ENCODE measurements at regions not wholly inside any gene's neighbourhood (a gene's known extent, or its start where the extent isn't known, plus 50 kb on each side); places are given as distances from the start of the nearest gene placed in this dataset.

GRCh38 chr2:194002699-194003368, 1654.2 kb upstream of the SLC39A10 start:
- DNase-seq (ENCODE audit: low read depth in 2 of 2), result no peak

GRCh38 chr2:193990868-193991267, 1666.2 kb upstream of the SLC39A10 start:
- no peak for DNase-seq (ENCODE audit: low read depth in 2 of 2)

GRCh38 chr2:193989645-193990044, 1667.4 kb upstream of the SLC39A10 start:
- no peak for DNase-seq (ENCODE audit: low read depth in 2 of 2)

- no peak for DNase-seq (ENCODE audit: low read depth in 2 of 2)
Observed at GRCh38 chr2:193988784-193989183, 1668.2 kb upstream of the SLC39A10 start.

DNA sequence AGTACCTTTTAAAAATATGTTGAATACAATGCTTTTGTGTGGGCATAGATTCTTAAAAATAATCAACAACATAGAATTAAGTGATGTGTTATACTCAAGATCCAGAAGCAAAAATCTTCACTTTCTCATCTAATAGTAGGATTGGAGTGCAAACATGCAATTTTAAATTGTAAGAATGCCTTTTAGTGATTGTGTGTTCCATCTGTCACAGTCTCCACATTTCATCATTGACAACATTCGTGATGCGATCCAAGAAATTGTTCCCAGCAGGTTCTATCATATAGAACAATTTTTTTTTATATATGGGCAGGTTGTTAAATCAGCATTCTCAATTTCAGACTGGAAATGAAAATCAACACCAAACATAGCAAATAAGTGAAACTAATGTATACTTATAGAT, 1671.8 kb upstream of the SLC39A10 start:
- no peak for DNase-seq (ENCODE audit: low read depth in 2 of 2)

GRCh38 chr2:193980599-193980998, 1676.4 kb upstream of the SLC39A10 start:
- no peak for DNase-seq (ENCODE audit: low read depth in 2 of 2)

GRCh38 chr2:193973781-193974180, 1683.2 kb upstream of the SLC39A10 start:
- no peak for DNase-seq (ENCODE audit: low read depth in 2 of 2)

DNA sequence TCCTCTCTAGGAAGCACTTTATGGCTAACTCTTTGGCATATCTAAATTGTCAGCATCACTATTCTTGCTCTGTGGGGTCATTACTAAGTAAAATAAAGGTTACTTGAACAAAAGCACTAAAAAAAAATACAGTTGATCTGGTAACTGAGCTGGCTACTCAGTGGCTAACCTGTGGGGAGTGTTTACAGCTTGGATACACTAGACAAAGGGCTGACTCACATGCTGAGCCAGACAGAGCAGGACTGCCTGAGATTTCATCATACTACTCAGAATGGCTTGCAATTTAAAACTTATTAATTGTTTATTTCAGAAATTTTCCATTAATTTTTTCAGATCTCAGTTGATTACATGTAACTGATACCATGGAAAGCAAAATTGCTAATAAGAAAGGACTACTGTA, 1690.4 kb upstream of the SLC39A10 start:
- no peak for DNase-seq (ENCODE audit: low read depth in 2 of 2)

DNA sequence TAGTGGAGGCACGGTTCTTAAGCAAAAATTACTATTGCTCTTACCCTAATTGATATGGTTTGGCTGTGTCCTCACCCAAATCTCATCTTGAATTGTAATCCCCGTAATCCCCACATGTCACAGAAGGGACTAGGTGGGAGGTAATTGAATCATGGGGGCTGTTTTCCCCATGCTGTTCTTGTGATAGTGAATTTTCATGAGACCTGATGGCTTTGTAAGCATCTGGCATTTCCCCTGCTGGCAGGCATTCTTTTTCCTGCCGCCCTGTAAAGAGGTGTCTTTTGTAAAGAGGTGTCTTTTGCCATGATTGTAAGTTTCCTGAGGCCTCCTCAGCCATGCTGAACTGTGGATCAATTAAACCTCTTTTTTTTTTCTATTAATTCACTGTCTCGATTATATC, 1691.8 kb upstream of the SLC39A10 start:
- no peak for DNase-seq (ENCODE audit: low read depth in 2 of 2)

GRCh38 chr2:193963472-193964119, 1693.4 kb upstream of the SLC39A10 start:
- DNase-seq (ENCODE audit: low read depth in 2 of 2), result no peak

GRCh38 chr2:193946806-193947205, 1710.2 kb upstream of the SLC39A10 start:
- DNase-seq (ENCODE audit: low read depth in 2 of 2), result no peak

- DNase-seq (ENCODE audit: low read depth in 2 of 2), result no peak
Observed at GRCh38 chr2:193943406-193943960, 1713.5 kb upstream of the SLC39A10 start.

DNA sequence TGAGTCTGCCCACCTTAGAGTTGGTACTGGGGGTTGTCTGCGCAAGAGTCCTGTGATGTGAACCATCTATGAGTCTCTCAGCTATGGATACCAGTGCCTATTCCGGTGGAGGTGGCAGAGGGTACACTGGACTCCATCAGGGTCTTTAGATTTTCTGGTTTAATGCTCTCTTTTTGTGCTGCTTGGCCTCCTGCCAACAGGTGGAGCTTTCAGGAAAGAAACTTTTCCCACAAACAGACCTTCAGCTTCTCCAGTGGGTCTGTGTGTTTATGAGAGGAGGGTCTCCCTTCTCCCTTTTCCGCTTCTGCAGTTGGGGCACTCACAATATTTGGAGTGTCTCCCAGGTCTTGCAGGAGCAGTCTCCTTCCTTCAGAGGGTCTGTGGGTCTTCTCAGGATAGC, 1721.9 kb upstream of the SLC39A10 start:
- DNase-seq (ENCODE audit: low read depth in 2 of 2), result no peak

- DNase-seq (ENCODE audit: low read depth in 2 of 2), result no peak
Observed at GRCh38 chr2:193929131-193929530, 1727.9 kb upstream of the SLC39A10 start.

GRCh38 chr2:193907561-193907960, 1712.8 kb upstream of the TMEFF2 start:
- no peak for DNase-seq (ENCODE audit: low read depth in 2 of 2)

DNA sequence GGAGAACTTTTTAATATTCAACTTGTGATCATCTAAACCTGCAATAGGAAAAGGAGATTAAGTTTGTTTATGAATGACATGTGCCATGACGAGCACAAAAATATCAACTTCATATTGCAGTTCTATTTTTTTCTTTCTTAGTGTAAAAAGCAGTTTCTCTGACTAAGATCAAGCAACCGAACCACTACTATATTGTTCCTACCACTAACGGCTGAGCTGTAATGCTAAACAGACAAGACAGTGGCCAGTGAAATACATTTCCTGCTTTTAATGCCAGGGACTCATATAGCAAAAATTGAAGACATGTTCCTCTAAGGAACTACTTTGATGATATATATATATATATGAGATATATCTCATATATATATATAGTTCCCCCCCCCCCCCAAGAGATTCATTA, 1705.6 kb upstream of the TMEFF2 start:
- no peak for DNase-seq (ENCODE audit: low read depth in 2 of 2)

- DNase-seq (ENCODE audit: low read depth in 2 of 2), result no peak
Observed at GRCh38 chr2:193895226-193895625, 1700.5 kb upstream of the TMEFF2 start.

- DNase-seq (ENCODE audit: low read depth in 2 of 2), result no peak
Observed at GRCh38 chr2:193894081-193894480, 1699.3 kb upstream of the TMEFF2 start.

DNA sequence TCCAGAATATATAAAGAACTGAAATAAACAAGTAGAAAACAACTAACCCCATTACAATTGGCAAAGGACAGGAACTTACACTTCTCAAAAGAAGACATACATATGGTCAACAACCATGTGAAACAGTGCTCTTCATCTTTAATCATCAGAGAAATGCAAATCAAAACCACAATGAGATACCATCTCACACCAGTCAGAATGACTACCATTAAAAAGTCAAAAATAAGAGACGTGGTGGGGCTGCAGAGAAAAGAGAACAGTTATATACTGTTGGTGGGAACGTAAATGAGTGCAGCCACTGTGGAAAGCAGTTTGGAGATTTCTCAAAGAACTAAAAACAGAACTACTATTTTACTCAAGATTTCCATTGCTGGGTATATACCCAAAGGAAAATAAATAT, 1696.3 kb upstream of the TMEFF2 start:
- DNase-seq (ENCODE audit: low read depth in 2 of 2), result no peak

- no peak for DNase-seq (ENCODE audit: low read depth in 2 of 2)
Observed at GRCh38 chr2:193885419-193885818, 1690.7 kb upstream of the TMEFF2 start.

DNA sequence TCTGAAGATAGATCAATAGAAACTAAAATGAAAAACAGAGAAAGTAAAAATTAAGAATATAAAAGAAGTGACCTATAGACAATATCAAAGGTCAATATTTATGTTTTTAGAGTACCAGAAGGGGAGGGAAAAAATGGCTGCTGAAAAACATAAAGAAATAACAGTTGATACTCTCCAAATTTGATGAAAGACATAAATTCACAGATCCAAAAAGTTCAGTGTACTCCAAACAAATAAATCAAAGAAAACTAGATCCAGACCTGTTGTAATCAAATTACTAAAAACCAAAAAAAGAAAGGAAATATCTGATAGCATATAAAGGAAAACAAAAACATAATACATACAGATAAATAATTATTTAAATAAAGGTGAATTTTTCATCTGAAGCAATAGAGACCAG, 1689.1 kb upstream of the TMEFF2 start:
- DNase-seq (ENCODE audit: low read depth in 2 of 2), result no peak

DNA sequence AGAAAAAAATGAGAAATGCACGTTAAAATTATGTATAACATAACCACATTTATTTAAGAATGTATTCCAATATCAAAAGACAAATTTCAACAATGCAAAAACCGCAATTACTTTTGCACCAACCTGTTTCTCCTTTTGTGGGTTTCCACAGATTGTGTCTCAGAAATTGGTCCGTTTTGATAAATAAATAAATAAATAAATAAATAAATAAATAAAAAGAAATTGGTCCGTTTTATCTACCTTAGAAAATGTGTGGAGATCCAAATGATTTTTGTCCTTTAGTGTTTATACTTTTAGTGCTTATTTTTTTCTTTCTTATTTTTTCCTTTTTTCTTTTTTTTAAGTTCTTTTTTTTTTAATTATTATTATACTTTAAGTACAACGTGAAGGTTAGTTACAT, 1682.2 kb upstream of the TMEFF2 start:
- DNase-seq (ENCODE audit: low read depth in 2 of 2), result no peak

- DNase-seq (ENCODE audit: low read depth in 2 of 2), result no peak
Observed at GRCh38 chr2:193869564-193869963, 1674.8 kb upstream of the TMEFF2 start.
